ENCODE measurements at regions not wholly inside any gene's neighbourhood (a gene's known extent, or its start where the extent isn't known, plus 50 kb on each side); places are given as distances from the start of the nearest gene placed in this dataset.
A peak's percentile ranks its signal among the peaks of the same experiment; 100 is the strongest.
"Not testable (repeated sequence)": the region's sequence is repeated elsewhere in the genome, so short reads cannot be mapped to it uniquely, and the experiment has no call there.

DNA sequence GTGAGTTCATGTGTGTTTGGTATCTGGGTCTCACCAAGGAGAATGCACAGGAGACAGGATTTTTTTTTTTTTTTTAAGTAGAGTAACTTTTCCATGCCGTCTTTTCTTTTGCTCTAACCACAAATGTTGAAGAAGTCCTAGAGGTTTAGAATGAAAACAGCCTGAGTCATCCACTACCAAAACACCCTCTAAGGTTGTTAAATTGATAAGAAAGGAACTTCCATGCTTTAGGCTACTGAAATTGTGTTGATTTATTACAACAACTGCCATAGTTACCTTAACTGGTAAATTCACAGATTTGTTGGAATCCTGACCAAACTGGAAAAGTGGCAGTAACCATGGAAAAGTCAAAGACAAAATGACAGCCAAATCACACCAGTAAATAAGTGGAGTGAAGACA, 375.6 kb downstream of the AMY1C start:
- no peak overlapping the region for H2BK5ac ChIP-seq (ENCODE audit: low read depth, low read length, poor library complexity)
- no peak overlapping the region for H4K91ac ChIP-seq (ENCODE audit: low read depth, low read length)
- H3K27me3 ChIP-seq (ENCODE audit: insufficient read depth, low read length), result no peaks in the 10 kb centered on the region
- H3K9ac ChIP-seq (ENCODE audit: low read length), result no peak overlapping the region
- H3K14ac ChIP-seq (ENCODE audit: low read length), result no peak overlapping the region
- H3K36me3 ChIP-seq (ENCODE audit: control insufficient read depth in 1 of 2, insufficient read depth in 2 of 2, low read length in 2 of 2), result no peaks in the 10 kb centered on the region
- no peaks in the 10 kb centered on the region for H3K79me2 ChIP-seq (ENCODE audit: control insufficient read depth, insufficient read depth, low read length, poor library complexity)
- no peak overlapping the region for H3K4me2 ChIP-seq (ENCODE audit: low read length)
- H3K4me3 ChIP-seq (ENCODE audit: low read depth, low read length), result no peak overlapping the region
- H3K27ac ChIP-seq (ENCODE audit: low read depth, low read length), result no peak overlapping the region
- no peaks in the 10 kb centered on the region for H3K79me1 ChIP-seq (ENCODE audit: low read length)
- no peak overlapping the region for H4K12ac ChIP-seq (ENCODE audit: low read depth, low read length)
- no peak overlapping the region for H2BK12ac ChIP-seq (ENCODE audit: low read length)
- H2AFZ ChIP-seq (ENCODE audit: insufficient read depth, low read length, poor library complexity), result no peak overlapping the region
- H2AK5ac ChIP-seq (ENCODE audit: low read length), result no peak overlapping the region
- H2BK120ac ChIP-seq (ENCODE audit: insufficient read depth, low read length, poor library complexity), result no peak overlapping the region
- H3K4me1 ChIP-seq (ENCODE audit: control insufficient read depth in 1 of 2, insufficient read depth in 2 of 2, low read length in 2 of 2), result no peaks in the 10 kb centered on the region
- no peak overlapping the region for H3K4ac ChIP-seq (ENCODE audit: low read depth, low read length)
- no CpG with 5 or more reads among the region's 1 CpG for WGBS (ENCODE audit: extremely low coverage, insufficient coverage, insufficient read length)
- no peak overlapping the region for H4K8ac ChIP-seq (ENCODE audit: low read depth, low read length)
- H3K18ac ChIP-seq (ENCODE audit: low read length), result no peak overlapping the region
- no peak overlapping the region for H3K23ac ChIP-seq (ENCODE audit: low read length)
- DNase-seq, result peak; percentile 15 to 81
- no peaks in the 10 kb centered on the region for H3K9me3 ChIP-seq (ENCODE audit: insufficient read depth, low read depth, low read length)

DNA sequence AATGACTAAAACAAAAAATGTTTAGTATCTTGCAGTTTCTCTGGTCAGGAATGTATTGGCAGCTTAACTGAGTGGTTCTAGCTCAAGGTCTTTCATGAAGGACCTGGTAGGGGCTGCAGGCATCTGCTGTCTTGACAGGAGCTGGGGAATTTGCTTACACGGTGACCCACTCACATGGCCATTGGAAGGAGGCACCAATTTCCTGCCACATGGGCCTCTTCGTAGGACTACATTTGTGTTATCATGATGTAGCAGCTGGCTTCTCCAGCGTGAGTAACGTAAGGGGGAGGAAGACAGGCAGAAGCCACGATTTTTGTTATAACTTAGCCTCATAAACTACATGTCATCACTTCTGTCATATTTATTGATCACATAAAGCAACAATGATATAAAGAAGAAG, 376.3 kb downstream of the AMY1C start:
- Histone ChIP-seq H3K4me2 (ENCODE audit: low read length) (no peak overlapping the region), H3K4me3 (ENCODE audit: low read depth, low read length) (no peak overlapping the region), H2AK5ac (ENCODE audit: low read length) (no peak overlapping the region), H4K12ac (ENCODE audit: low read depth, low read length) (no peak overlapping the region), H3K27ac (ENCODE audit: low read depth, low read length) (no peak overlapping the region), H3K18ac (ENCODE audit: low read length) (no peak overlapping the region), H2BK120ac (ENCODE audit: insufficient read depth, low read length, poor library complexity) (no peak overlapping the region), H4K91ac (ENCODE audit: low read depth, low read length) (no peak overlapping the region), H2BK12ac (ENCODE audit: low read length) (no peak overlapping the region), H2BK5ac (ENCODE audit: low read depth, low read length, poor library complexity) (no peak overlapping the region), H3K14ac (ENCODE audit: low read length) (no peak overlapping the region), H3K4ac (ENCODE audit: low read depth, low read length) (no peak overlapping the region), H3K79me1 (ENCODE audit: low read length) (no peaks in the 10 kb centered on the region), H3K9ac (ENCODE audit: low read length) (no peak overlapping the region), H3K79me2 (ENCODE audit: control insufficient read depth, insufficient read depth, low read length, poor library complexity) (no peaks in the 10 kb centered on the region), H4K8ac (ENCODE audit: low read depth, low read length) (no peak overlapping the region), H3K23ac (ENCODE audit: low read length) (no peak overlapping the region), H3K36me3 (ENCODE audit: control insufficient read depth in 1 of 2, insufficient read depth in 2 of 2, low read length in 2 of 2) (no peaks in the 10 kb centered on the region), H2AFZ (ENCODE audit: insufficient read depth, low read length, poor library complexity) (no peak overlapping the region), H3K27me3 (ENCODE audit: insufficient read depth, low read length) (no peaks in the 10 kb centered on the region), H3K4me1 (ENCODE audit: control insufficient read depth in 1 of 2, insufficient read depth in 2 of 2, low read length in 2 of 2) (no peaks in the 10 kb centered on the region), H3K9me3 (ENCODE audit: insufficient read depth, low read depth, low read length) (no peaks in the 10 kb centered on the region)
- WGBS (ENCODE audit: extremely low coverage, insufficient coverage, insufficient read length), result no CpG with 5 or more reads among the region's 5 CpGs
- no peak for DNase-seq

DNA sequence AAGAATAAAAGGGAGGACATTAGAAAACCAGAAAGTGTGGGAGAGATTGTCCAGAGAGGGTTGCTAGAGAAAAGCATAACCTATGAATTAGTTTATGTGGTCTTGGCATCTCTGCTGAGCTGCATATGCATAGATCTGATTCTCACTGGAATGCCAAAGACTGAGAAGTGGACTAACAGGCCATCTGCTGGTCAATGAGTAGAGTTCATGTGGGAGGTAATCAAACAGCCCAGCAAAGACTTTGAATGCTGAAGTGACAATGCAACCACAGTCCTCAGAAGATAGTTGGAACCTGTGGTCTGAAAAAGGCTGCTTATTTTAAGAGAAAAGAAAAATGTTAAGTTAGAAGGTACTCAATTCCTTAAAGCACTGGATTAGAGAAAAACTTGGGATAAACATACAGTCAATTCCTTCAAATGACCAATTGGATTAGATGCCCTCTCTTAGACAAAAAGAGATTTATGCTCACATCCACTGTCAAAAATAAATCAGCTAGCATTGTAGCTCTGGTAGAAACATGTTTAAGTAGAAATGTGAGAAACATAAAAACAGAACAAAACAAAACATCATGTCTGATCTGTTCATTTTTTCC, 382.8 kb downstream of the AMY1C start:
- no peak overlapping the region for H3K4me3 ChIP-seq (ENCODE audit: low read depth, low read length)
- H3K9ac ChIP-seq (ENCODE audit: low read length), result no peak overlapping the region
- no peak overlapping the region for H3K18ac ChIP-seq (ENCODE audit: low read length)
- H3K4ac ChIP-seq (ENCODE audit: low read depth, low read length), result no peak overlapping the region
- H3K14ac ChIP-seq (ENCODE audit: low read length), result no peak overlapping the region
- no peak overlapping the region for H4K8ac ChIP-seq (ENCODE audit: low read depth, low read length)
- no peak overlapping the region for H3K23ac ChIP-seq (ENCODE audit: low read length)
- H2AFZ ChIP-seq (ENCODE audit: insufficient read depth, low read length, poor library complexity), result no peak overlapping the region
- H3K79me1 ChIP-seq (ENCODE audit: low read length), result no peaks in the 10 kb centered on the region
- no peak overlapping the region for H2BK120ac ChIP-seq (ENCODE audit: insufficient read depth, low read length, poor library complexity)
- DNase-seq, result peak in 1 of 2 donors; percentile 49
- no peak overlapping the region for H2BK12ac ChIP-seq (ENCODE audit: low read length)
- H3K27ac ChIP-seq (ENCODE audit: low read depth, low read length), result no peak overlapping the region
- no peak overlapping the region for H2BK5ac ChIP-seq (ENCODE audit: low read depth, low read length, poor library complexity)
- no peaks in the 10 kb centered on the region for H3K27me3 ChIP-seq (ENCODE audit: insufficient read depth, low read length)
- no peak overlapping the region for H2AK5ac ChIP-seq (ENCODE audit: low read length)
- no peak overlapping the region for H4K91ac ChIP-seq (ENCODE audit: low read depth, low read length)
- no peak overlapping the region for H3K4me2 ChIP-seq (ENCODE audit: low read length)
- peaks cover 0 to 4% of the 10 kb centered on the region in 2 experiments for H3K4me1 ChIP-seq (ENCODE audit: control insufficient read depth in 1 of 2, insufficient read depth in 2 of 2, low read length in 2 of 2)
- H3K79me2 ChIP-seq (ENCODE audit: control insufficient read depth, insufficient read depth, low read length, poor library complexity), result no peaks in the 10 kb centered on the region
- no peak overlapping the region for H4K12ac ChIP-seq (ENCODE audit: low read depth, low read length)
- no peaks in the 10 kb centered on the region for H3K36me3 ChIP-seq (ENCODE audit: control insufficient read depth in 1 of 2, insufficient read depth in 2 of 2, low read length in 2 of 2)
- no peaks in the 10 kb centered on the region for H3K9me3 ChIP-seq (ENCODE audit: insufficient read depth, low read depth, low read length)

DNA sequence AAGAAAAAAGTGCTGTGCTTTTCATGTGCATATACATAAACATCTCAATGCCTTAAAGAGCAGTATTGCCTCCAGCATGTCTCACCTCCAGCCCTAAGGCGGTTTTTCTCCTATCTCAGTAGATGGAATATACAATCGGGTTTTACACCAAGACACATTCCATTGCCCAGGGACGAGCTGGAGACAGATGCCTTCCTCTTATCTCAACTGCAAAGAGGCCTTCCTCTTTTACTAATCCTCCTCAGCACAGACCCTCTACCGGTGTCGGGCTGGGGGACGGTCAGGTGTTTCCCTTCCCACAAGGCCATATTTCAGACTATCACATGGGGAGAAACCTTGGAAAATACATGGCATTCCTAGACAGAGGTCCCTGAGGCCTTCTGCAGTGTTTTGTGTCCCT, 385.3 kb downstream of the AMY1C start:
- H3K14ac ChIP-seq (ENCODE audit: low read length); H3K4me2 ChIP-seq (ENCODE audit: low read length); H2BK120ac ChIP-seq (ENCODE audit: insufficient read depth, low read length, poor library complexity); H3K18ac ChIP-seq (ENCODE audit: low read length); H3K4ac ChIP-seq (ENCODE audit: low read depth, low read length); H3K4me1 ChIP-seq (ENCODE audit: control insufficient read depth in 1 of 2, insufficient read depth in 2 of 2, low read length in 2 of 2); H3K36me3 ChIP-seq (ENCODE audit: control insufficient read depth in 1 of 2, insufficient read depth in 2 of 2, low read length in 2 of 2); H4K12ac ChIP-seq (ENCODE audit: low read depth, low read length); H2AFZ ChIP-seq (ENCODE audit: insufficient read depth, low read length, poor library complexity); H3K27ac ChIP-seq (ENCODE audit: low read depth, low read length); H3K9me3 ChIP-seq (ENCODE audit: insufficient read depth, low read depth, low read length); H3K27me3 ChIP-seq (ENCODE audit: insufficient read depth, low read length); H3K79me1 ChIP-seq (ENCODE audit: low read length); H2AK5ac ChIP-seq (ENCODE audit: low read length); H4K91ac ChIP-seq (ENCODE audit: low read depth, low read length); H3K9ac ChIP-seq (ENCODE audit: low read length); H3K4me3 ChIP-seq (ENCODE audit: low read depth, low read length); H3K23ac ChIP-seq (ENCODE audit: low read length); H3K79me2 ChIP-seq (ENCODE audit: control insufficient read depth, insufficient read depth, low read length, poor library complexity); H4K8ac ChIP-seq (ENCODE audit: low read depth, low read length); H2BK12ac ChIP-seq (ENCODE audit: low read length); H2BK5ac ChIP-seq (ENCODE audit: low read depth, low read length, poor library complexity): not testable (repeated sequence)
- WGBS (ENCODE audit: extremely low coverage, insufficient coverage, insufficient read length), result no CpG with 5 or more reads among the region's 6 CpGs
- DNase-seq, result peak; percentile 17 to 71

All from trophoblast cell (in vitro differentiated cells and primary cell).